Activated CD8-positive, alpha-beta memory T cell treated with anti-CD3 and anti-CD28 coated beads for 24 hours (primary cell): ENCODE measurements at regions not wholly inside any gene's neighbourhood (a gene's known extent, or its start where the extent isn't known, plus 50 kb on each side); places are given as distances from the start of the nearest gene placed in this dataset.
"Not testable (repeated sequence)": the region's sequence is repeated elsewhere in the genome, so short reads cannot be mapped to it uniquely, and the experiment has no call there.

Experiments used
- DNase-seq: peaks from one replicate; pipeline ENCODE4 v3.0.0-alpha.2; 2020

DNA sequence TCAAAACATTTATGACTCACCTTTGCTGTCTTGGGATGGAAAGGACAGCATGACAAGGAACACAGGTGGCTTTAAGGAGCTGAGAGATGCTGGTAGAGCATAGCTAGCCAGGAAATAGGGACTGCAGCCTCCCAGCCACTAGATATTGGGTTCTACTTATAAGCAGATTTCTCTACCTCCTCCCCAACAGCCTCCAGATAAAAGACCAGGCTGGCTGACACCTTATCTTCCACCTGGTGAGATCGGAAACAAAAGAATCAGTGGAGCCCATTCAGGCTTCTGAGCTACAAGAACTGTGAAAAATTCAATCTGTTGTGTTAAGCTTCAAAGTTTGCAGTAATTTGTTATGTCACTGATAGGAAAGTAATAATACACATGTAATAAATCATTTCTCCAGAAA lies 1278.5 kb upstream of the ZEB2 start:
- DNase-seq = no peak

GRCh38 chr2:145797692-145798091 lies 1277.8 kb upstream of the ZEB2 start:
- no peak for DNase-seq

DNA sequence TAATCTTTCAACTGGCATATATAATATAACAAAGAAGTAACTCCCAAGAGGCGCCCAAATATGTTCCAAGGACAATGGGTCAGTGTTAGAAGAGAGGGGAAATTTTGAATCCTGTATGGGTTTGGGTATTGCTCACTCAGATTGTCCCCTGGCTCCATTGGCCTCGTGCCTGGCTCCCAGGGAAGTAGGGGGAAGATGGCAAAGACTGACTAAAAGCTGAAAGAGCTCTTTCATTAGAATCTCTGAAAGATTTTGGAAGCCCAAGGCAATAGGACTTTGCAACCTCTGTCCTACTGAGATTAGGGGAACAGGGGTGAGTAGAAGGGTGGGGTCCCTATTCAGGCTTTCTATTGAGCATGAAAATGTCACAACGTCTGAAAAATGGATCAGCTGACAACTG lies 1272.8 kb upstream of the ZEB2 start:
- DNase-seq = no peak

GRCh38 chr2:145789636-145790035 lies 1269.7 kb upstream of the ZEB2 start:
- no peak for DNase-seq

DNA sequence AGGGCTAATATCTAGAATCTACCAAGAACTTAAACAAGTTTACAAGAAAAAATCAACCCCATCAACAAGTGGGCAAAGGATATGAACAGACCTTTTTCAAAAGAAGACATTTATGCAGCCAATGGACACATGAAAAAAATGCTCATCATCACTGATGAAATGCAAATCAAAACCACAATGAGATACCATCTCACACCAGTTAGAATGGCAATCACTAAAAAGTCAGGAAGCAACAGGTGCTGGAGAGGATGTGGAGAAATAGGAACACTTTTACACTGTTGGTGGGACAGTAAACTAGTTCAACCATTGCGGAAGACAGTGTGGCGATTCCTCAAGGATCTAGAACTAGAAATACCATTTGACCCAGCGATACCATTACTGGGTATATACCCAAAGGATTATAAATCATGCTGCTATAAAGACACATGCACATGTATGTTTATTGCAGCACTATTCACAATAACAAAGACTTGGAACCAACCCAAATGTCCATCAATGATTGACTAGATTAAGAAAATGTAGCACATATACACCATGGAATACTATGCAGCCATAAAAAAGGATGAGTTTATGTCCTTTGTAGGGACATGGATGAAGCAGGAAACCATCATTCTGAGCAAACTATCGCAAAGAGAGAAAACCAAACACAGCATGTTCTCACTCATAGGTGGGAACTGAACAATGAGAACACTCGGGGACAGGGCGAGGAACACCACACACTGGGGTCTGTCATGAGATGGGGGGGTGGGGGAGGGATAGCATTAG lies 1267.9 kb upstream of the ZEB2 start:
- DNase-seq = not testable (repeated sequence)

- not testable (repeated sequence) for DNase-seq
Observed at GRCh38 chr2:145782607-145783006, 1262.7 kb upstream of the ZEB2 start.

DNA sequence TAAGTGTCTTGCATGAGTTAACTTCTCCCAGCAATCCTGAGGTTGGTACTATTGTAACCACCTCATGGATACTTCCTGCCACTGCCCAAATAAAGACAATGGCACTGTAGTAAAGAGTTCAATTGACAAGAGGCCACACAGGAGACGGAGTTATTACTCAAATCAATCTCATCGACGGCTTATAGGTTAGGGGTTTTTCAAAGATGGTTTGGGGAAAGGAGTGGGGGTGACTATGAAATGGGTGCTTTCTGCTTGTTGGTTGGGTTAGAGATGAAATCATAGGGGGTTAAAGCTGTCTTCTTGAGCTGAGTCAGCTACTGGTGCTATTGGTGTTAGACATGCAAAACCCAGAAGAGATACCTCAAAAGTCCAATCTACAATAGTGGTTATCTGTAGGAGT lies 1258.0 kb upstream of the ZEB2 start:
- no peak for DNase-seq

GRCh38 chr2:145777297-145777696 lies 1257.4 kb upstream of the ZEB2 start:
- DNase-seq = no peak

GRCh38 chr2:145775591-145775990 lies 1255.7 kb upstream of the ZEB2 start:
- no peak for DNase-seq

GRCh38 chr2:145771525-145771924 lies 1251.6 kb upstream of the ZEB2 start:
- no peak for DNase-seq

DNA sequence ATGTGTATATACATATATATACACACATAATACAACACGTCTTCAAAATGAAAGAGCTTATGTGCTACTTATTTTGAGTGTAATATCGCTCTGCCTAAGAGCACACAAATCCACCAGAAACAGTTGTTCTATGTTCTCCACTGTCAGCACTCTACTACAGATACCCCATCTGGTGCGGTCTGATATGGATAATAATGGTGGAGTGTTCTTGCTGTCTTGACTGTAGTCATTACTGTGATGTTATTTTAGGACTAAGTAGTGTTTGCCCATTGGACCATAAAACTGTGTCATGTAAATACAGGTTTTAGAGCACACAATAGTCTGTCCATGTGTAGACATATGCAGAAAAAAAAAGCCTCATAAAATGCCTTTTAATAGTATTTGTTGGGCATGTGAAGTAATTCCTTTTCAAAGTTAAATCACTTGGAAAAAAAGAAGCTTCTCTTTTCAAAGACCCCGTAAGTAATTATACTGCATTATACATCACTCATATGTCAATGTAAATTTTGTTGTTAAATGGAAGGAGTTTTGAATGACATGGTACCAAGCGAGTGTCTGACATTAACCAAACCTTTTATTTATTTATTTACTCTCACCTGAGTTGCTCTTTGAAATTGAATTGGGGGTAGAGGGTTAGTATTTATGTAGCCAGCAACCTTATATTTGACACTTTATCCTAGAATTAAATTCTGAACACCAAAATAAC lies 1249.2 kb upstream of the ZEB2 start:
- DNase-seq = no peak

DNA sequence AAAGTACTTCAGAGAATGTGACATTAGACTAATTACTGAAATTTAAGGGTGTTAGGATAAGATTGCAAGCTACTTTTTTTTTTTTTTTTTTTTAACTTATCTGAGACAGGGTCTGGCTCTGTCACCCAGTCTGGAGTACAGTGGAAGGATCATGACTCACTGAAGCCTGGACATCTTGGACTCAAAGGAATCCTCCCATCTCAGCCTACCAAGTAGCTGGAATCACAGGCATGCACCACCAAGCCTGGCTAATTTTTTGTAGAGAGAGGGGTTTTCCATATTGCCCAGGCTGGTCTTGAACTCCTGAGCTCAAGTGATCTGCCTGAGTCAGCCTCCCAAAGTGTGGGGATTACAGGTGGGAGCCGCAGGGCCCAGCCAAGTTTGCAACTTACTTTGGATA lies 1246.0 kb upstream of the ZEB2 start:
- DNase-seq = no peak

GRCh38 chr2:145764631-145765030 lies 1244.7 kb upstream of the ZEB2 start:
- DNase-seq = no peak

DNA sequence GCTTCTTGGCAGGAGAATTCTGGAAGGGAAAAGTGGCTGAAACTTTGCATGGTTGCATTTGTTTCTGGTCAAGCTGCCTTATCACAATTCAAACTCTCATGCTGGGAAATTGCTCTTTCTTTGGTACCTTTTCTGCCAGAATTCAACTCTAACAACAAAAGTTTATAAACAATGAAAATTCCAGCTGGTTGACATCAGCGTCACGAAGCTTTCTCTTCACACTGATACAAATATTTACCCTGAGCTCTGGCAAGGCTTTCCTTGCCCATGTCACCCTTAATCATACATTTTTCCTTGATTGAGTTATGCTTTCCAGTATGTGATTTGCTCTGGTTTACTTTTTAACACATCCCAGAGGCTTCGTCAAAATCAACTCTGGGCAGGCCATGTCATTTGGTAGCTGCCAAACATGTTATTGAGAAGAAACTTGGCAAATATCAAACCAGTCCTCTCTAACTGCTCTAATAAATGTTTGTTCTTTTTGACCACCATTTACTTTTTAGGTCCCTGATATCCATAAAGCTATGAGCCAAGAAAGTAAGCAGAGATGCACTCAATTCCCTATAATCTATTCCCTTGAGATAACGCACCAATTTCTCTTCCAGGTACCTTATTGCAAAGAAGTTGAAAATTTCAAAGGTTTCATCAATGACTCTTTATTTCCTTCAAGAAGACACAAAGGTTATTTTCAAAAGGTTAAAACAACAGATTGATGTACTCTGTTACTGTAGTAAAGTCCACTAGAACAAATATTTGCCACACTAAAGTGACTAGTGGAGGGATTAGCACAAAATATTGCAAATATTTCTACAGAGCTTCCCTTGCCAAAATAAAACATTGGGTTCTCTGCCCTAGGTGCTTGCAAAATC lies 1241.1 kb upstream of the ZEB2 start:
- DNase-seq = no peak

- no peak for DNase-seq
Observed at GRCh38 chr2:145759228-145759915, 1239.5 kb upstream of the ZEB2 start.

- DNase-seq = no peak
Observed at GRCh38 chr2:145757503-145758246, 1237.8 kb upstream of the ZEB2 start.

GRCh38 chr2:145755019-145755837 lies 1235.3 kb upstream of the ZEB2 start:
- DNase-seq = no peak

- DNase-seq = no peak
Observed at GRCh38 chr2:145753966-145754365, 1234.0 kb upstream of the ZEB2 start.

- DNase-seq = no peak
Observed at GRCh38 chr2:145753041-145753608, 1233.2 kb upstream of the ZEB2 start.

DNA sequence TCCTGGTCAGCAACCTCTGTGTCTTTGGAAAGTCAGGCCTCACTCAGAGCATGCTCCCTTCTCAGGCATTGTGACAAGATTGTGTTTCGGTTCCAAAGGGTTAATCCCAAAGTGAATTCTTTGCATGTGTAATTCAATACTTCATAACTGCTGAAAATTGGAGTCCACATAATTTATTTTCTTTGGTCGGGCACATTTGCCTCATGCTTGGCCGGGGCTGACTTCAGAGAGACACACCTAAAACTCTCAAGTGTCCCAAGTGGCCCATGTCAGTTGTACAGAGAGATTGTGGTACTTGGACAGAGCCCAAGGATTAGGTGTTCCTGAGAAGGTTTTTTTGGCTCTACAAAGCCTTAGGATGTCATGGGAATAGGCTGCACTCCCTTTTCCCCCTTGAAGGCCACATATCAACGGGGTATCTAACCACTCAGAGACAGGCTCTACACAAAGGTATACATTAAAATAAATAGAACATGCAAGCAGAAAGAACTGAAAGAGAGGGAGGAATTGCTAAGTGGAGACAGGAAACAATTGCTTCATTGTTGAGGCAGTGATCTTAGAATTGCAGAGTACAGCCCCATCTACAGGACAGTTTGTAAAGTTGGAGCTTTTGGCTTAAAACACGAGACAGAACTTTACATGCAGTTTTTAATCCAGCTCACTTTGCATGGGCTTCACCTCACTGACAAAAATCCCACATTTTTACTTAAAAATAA lies 1232.3 kb upstream of the ZEB2 start:
- DNase-seq = no peak
